ENCODE measurements at regions not wholly inside any gene's neighbourhood (a gene's known extent, or its start where the extent isn't known, plus 50 kb on each side); places are given as distances from the start of the nearest gene placed in this dataset.

- TF ChIP-seq, protein P1, sequence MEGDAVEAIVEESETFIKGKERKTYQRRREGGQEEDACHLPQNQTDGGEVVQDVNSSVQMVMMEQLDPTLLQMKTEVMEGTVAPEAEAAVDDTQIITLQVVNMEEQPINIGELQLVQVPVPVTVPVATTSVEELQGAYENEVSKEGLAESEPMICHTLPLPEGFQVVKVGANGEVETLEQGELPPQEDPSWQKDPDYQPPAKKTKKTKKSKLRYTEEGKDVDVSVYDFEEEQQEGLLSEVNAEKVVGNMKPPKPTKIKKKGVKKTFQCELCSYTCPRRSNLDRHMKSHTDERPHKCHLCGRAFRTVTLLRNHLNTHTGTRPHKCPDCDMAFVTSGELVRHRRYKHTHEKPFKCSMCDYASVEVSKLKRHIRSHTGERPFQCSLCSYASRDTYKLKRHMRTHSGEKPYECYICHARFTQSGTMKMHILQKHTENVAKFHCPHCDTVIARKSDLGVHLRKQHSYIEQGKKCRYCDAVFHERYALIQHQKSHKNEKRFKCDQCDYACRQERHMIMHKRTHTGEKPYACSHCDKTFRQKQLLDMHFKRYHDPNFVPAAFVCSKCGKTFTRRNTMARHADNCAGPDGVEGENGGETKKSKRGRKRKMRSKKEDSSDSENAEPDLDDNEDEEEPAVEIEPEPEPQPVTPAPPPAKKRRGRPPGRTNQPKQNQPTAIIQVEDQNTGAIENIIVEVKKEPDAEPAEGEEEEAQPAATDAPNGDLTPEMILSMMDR (IDR thresholded peaks at IDR 0.05) = no peak
- TF ChIP-seq POLR2A (IDR thresholded peaks at IDR 0.05) (no peak), EP300 (IDR thresholded peaks at IDR 0.05) (no peak), POLR2AphosphoS5 (IDR thresholded peaks at IDR 0.05) (no peak)
Observed at GRCh38 chr20:40322941-40323340, 366.1 kb downstream of the MAFB start.

Measured in stomach (tissue), 4 donors.